Muscle layer of duodenum (tissue), 2 donors: ENCODE measurements at regions not wholly inside any gene's neighbourhood (a gene's known extent, or its start where the extent isn't known, plus 50 kb on each side); places are given as distances from the start of the nearest gene placed in this dataset.

Experiments
- H3K27ac ChIP-seq: one replicate; pipeline ENCODE4 v1.7.0; 2013; ENCODE audit warnings: mild to moderate bottlenecking, low read length
- H3K27me3 ChIP-seq: one replicate; pipeline ENCODE4 v1.7.0; 2013; ENCODE audit warnings: low read depth, mild to moderate bottlenecking, control low read depth, low read length
- H3K36me3 ChIP-seq, 2 donors: one replicate each; pipeline ENCODE4 v1.7.0; 2013; ENCODE audit warnings: low read length in 2 of 2, control low read depth in 1 of 2, mild to moderate bottlenecking in 1 of 2; ENCODE audit not compliant: insufficient read depth in 2 of 2, control insufficient read depth in 1 of 2
- H3K4me1 ChIP-seq, 2 donors: one replicate each; pipeline ENCODE4 v1.7.0; 2013; ENCODE audit warnings: low read length in 2 of 2, mild to moderate bottlenecking in 2 of 2, control low read depth in 1 of 2, moderate library complexity in 1 of 2; ENCODE audit not compliant: insufficient read depth in 2 of 2, control insufficient read depth in 1 of 2
- H3K4me3 ChIP-seq, 2 donors: one replicate each; pipeline ENCODE4 v1.7.0; 2013; ENCODE audit warnings: low read length in 2 of 2, low read depth in 1 of 2, mild to moderate bottlenecking in 1 of 2
- H3K9me3 ChIP-seq, 2 donors: one replicate each; pipeline ENCODE4 v1.7.0; 2013; ENCODE audit warnings: low read length in 2 of 2, control low read depth in 1 of 2, mild to moderate bottlenecking in 1 of 2; ENCODE audit not compliant: control insufficient read depth in 1 of 2
- donor health status: healthy.

DNA sequence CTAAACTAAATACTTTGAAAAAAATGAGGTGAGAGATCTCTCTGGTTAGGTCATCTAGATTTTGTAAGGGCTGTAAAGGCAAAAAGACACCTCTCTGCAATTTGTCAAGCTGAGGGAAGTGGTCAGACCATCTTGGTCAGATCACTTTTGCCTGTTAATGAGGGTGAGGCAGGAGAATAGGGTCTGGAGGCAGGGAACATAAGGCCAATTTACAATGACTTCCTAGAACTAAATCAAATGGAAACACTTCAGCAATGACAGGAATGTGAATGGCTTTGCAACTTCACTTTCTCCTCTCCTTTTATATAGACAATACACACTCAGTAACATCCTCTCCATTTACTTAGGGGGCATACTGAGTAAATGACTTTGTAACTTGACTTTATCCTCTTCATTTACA is 1653.4 kb downstream of the SLITRK5 start:
- Histone ChIP-seq H3K9me3 (no peaks in the 10 kb centered on the region), H3K36me3 (no peaks in the 10 kb centered on the region), H3K4me1 (no peaks in the 10 kb centered on the region), H3K4me3 (no peak overlapping the region), H3K27ac (no peak overlapping the region), H3K27me3 (no peaks in the 10 kb centered on the region)

DNA sequence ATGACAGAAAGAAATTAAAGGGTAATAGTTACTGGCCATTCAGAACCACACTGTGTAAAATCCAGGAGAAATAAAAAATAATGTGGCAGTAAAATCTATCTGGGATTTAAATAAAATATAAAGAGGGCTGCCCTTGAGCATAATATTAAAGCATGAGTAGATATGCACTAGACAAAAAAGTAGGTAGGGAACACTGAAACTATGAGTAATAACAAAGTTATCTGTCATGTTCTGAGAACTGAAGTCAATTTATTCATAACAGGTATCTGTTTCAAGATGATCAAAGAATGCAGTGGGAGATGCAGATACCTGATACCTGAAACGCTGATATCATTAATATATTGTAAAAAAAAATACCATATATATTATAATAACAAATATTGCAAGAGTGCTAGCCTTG is 1672.0 kb downstream of the SLITRK5 start:
- Histone ChIP-seq H3K36me3 (no peaks in the 10 kb centered on the region), H3K4me3 (no peak overlapping the region), H3K27ac (no peak overlapping the region), H3K27me3 (no peaks in the 10 kb centered on the region), H3K4me1 (no peaks in the 10 kb centered on the region), H3K9me3 (no peaks in the 10 kb centered on the region)

- no peaks in the 10 kb centered on the region for H3K9me3 ChIP-seq
- no peaks in the 10 kb centered on the region for H3K36me3 ChIP-seq
- H3K4me1 ChIP-seq = no peaks in the 10 kb centered on the region
- H3K27me3 ChIP-seq = no peaks in the 10 kb centered on the region
- H3K4me3 ChIP-seq = no peak overlapping the region
- no peak overlapping the region for H3K27ac ChIP-seq
Measured at GRCh38 chr13:89352384-89352783, 1681.2 kb downstream of the SLITRK5 start.

DNA sequence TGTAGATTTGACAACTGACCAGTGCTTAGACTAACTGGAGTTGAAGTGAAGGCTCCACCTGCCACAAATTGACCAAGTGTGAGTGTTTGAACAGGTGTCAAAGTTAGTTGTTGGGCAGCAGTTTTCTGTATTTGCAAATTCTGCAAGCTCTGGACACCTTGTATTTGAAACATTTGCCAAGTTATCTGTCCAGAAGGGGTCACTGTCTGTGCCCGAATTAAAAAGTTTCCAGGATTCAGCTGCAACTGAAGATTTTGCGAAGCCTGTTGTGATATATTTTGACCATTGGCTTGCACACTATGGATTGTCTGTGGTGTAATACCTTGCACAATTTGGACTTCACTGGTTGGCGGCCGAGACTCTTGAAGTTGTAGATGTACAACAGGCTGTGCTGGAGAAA is 1690.7 kb downstream of the SLITRK5 start:
- Histone ChIP-seq H3K36me3 (no peaks in the 10 kb centered on the region), H3K27me3 (no peaks in the 10 kb centered on the region), H3K4me1 (no peaks in the 10 kb centered on the region), H3K27ac (no peak overlapping the region), H3K9me3 (no peaks in the 10 kb centered on the region), H3K4me3 (no peak overlapping the region)

DNA sequence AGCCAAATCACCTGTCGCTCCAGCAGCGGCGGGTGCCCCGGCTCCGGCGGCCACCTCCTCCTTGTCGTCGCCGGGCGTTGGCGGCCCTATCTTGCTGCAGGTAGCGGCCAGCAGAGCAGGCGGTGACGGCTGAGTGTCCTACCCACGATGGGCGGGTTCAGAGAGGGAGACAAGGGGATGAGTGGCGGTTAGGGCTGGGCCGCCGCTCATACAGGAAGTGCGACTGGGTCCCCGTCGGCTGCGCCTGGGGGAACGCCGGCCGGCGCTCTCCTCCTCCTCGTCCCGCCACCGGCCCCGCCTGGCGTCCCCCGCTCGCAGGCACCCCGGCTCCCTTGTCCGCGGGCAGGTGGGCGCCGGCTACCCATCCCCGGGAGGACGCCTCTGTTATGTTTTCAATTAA is 1692.0 kb downstream of the SLITRK5 start:
- no peaks in the 10 kb centered on the region for H3K9me3 ChIP-seq
- H3K4me3 ChIP-seq = no peak overlapping the region
- H3K4me1 ChIP-seq = no peaks in the 10 kb centered on the region
- H3K27ac ChIP-seq = no peak overlapping the region
- H3K36me3 ChIP-seq = no peaks in the 10 kb centered on the region
- H3K27me3 ChIP-seq = no peaks in the 10 kb centered on the region

DNA sequence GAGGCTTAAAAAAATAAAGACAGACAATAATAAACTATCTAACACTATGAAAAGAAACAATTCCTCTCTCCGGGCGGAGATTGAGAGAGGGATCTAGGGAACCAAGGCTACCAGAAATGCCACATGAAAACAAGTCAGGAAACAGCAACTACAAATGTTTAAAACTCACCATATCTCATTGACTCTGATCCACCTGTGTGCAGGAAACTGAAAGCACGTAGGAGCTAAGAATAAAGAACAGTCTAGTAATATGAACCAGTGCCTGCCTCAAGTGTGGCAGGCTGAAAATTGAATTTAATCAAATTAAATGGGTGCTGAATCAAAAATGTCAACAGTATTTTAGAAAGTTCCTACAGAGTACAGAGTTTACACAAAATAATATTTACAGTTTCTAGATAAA is 1701.0 kb downstream of the SLITRK5 start:
- Histone ChIP-seq H3K27ac (no peak overlapping the region), H3K36me3 (no peaks in the 10 kb centered on the region), H3K27me3 (no peaks in the 10 kb centered on the region), H3K4me3 (no peak overlapping the region), H3K4me1 (no peaks in the 10 kb centered on the region), H3K9me3 (no peaks in the 10 kb centered on the region)

DNA sequence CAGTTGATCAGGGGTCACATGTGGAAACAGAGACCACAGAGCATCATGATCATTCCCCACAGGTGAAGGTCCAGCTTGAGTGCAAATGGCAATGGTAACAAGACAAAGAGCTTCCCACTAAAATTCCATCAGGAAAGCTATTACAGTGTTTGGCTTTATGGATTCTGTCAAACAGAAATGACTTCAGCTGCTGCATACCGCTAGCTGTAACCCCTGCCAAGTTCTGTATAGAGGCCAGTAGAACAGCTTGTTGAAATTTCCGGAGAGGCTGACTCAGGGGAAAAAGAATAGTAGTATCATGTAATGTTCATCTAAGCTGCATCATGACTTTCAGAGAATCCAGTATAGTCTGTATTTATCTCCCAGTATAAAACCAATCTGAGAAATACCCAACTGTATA is 1704.7 kb downstream of the SLITRK5 start:
- Histone ChIP-seq H3K4me1 (no peaks in the 10 kb centered on the region), H3K9me3 (no peaks in the 10 kb centered on the region), H3K4me3 (no peak overlapping the region), H3K27me3 (no peaks in the 10 kb centered on the region), H3K36me3 (no peaks in the 10 kb centered on the region), H3K27ac (no peak overlapping the region)

DNA sequence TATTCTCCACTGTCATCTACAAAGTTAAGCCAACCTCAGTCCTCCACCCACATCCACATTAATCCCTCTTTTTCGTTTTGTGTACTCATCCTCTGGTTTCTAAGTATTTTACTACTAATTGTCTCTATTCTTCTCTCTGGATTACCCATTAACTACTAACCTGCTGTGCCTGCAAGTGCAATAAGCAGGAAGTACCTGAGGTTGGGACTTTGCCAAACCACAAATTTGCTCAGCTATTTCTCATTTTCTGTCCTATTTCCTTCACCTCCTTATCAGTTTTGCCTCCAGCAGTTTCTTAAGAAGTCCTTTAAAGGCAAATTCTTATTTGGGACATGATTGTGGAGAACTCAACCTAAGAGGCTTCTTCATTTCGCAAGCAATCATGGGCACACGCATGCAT is 1708.9 kb downstream of the SLITRK5 start:
- no peaks in the 10 kb centered on the region for H3K36me3 ChIP-seq

DNA sequence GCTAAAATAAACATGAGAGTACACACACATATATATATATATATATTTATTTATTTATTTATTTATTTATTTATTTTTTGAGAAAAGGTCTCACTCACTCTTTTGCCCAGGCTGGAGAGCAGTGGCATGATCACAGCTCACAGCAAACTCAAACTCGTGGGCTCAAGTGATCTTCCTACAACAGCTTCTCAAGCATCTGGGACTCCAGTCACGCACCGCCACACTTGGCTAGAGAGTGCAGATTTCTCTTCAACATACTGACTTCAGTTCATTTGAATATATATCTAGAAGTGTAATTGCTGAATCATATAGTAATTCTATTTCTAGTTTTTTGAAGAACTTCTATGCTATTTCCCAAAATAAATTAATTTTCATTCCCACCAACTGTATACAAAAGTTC is 1711.8 kb downstream of the SLITRK5 start:
- Histone ChIP-seq H3K4me1 (no peaks in the 10 kb centered on the region), H3K36me3 (no peaks in the 10 kb centered on the region), H3K27me3 (no peaks in the 10 kb centered on the region), H3K9me3 (no peaks in the 10 kb centered on the region), H3K27ac (no peak overlapping the region), H3K4me3 (no peak overlapping the region)

More for the DNA sequence above, 1708.9 kb downstream of the SLITRK5 start:
- Histone ChIP-seq H3K27me3 (no peaks in the 10 kb centered on the region), H3K27ac (no peak overlapping the region), H3K9me3 (no peaks in the 10 kb centered on the region), H3K4me3 (no peak overlapping the region), H3K4me1 (no peaks in the 10 kb centered on the region)

- Histone ChIP-seq H3K36me3 (no peaks in the 10 kb centered on the region), H3K27me3 (no peaks in the 10 kb centered on the region), H3K9me3 (no peaks in the 10 kb centered on the region), H3K4me1 (no peaks in the 10 kb centered on the region), H3K27ac (no peak overlapping the region), H3K4me3 (no peak overlapping the region)
Measured at GRCh38 chr13:89383891-89384290, 1712.7 kb downstream of the SLITRK5 start.

DNA sequence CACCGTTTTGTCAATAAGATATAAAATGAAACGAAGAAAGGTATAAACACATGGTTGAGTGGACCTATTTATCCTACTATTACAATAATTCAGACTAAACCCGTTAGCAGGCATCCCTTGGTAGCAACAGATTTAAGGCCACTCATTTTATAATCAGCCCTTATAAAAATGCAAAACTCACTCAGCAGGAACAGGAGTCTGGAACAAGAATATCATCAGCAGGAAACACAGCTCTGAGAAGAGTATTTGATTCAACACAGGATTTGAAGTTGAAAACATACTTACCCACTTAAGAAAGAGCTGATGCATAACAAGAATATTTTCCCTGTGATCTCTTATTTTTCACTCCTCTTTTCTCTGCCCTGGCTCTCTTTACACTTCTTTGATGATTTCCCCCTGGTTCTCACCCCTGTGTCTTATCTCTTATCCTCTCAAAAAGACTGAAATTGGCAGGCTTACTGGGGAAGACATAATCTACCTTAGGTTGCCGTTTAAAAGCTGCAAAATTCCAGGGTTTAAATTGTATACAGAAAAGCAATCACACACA is 1722.7 kb downstream of the SLITRK5 start:
- Histone ChIP-seq H3K4me3 (no peak overlapping the region), H3K4me1 (no peaks in the 10 kb centered on the region), H3K27ac (no peak overlapping the region), H3K36me3 (no peaks in the 10 kb centered on the region), H3K9me3 (no peaks in the 10 kb centered on the region), H3K27me3 (no peaks in the 10 kb centered on the region)

GRCh38 chr13:89401264-89401675 is 1730.1 kb downstream of the SLITRK5 start:
- Histone ChIP-seq H3K36me3 (no peaks in the 10 kb centered on the region), H3K27ac (no peak overlapping the region), H3K9me3 (no peaks in the 10 kb centered on the region), H3K27me3 (no peaks in the 10 kb centered on the region), H3K4me1 (no peaks in the 10 kb centered on the region), H3K4me3 (no peak overlapping the region)
